Mucosa of rectum (tissue), 2 donors: ENCODE measurements at regions not wholly inside any gene's neighbourhood (a gene's known extent, or its start where the extent isn't known, plus 50 kb on each side); places are given as distances from the start of the nearest gene placed in this dataset.
"Not testable (repeated sequence)": the region's sequence is repeated elsewhere in the genome, so short reads cannot be mapped to it uniquely, and the experiment has no call there.

Source experiments
- H3K27ac ChIP-seq, 2 donors: one replicate each; pipeline ENCODE4 v1.7.0; 2013; ENCODE audit warnings: inconsistent platforms in 2 of 2, low read depth in 2 of 2, low read length in 2 of 2
- H3K27me3 ChIP-seq, 2 donors: one replicate each; pipeline ENCODE4 v1.7.0; 2013; ENCODE audit warnings: low read length in 2 of 2; ENCODE audit not compliant: control insufficient read depth in 2 of 2, insufficient read depth in 2 of 2
- H3K36me3 ChIP-seq, 2 donors: one replicate each; pipeline ENCODE4 v1.7.0; 2013; ENCODE audit warnings: low read length in 2 of 2; ENCODE audit not compliant: control insufficient read depth in 2 of 2, insufficient read depth in 2 of 2
- H3K4me1 ChIP-seq, 2 donors: one replicate each; pipeline ENCODE4 v1.7.0; 2013; ENCODE audit warnings: low read length in 2 of 2, mild to moderate bottlenecking in 1 of 2; ENCODE audit not compliant: control insufficient read depth in 2 of 2, insufficient read depth in 2 of 2
- H3K4me3 ChIP-seq, 2 donors: one replicate each; pipeline ENCODE4 v1.7.0; 2013; ENCODE audit warnings: low read length in 2 of 2
- H3K9ac ChIP-seq, 2 donors: one replicate each; pipeline ENCODE4 v1.7.0; 2013; ENCODE audit warnings: low read length in 2 of 2, low read depth in 1 of 2, mild to moderate bottlenecking in 1 of 2
- H3K9me3 ChIP-seq, 2 donors: one replicate each; pipeline ENCODE4 v1.7.0; 2013; ENCODE audit warnings: low read length in 2 of 2; ENCODE audit not compliant: control insufficient read depth in 2 of 2
- donor health status: healthy.
- donor health status: Normal muscosa, but diverticular disease.

- Histone ChIP-seq H3K4me3 (no peak overlapping the region), H3K36me3 (no peaks in the 10 kb centered on the region), H3K9ac (no peak overlapping the region), H3K27ac (no peak overlapping the region), H3K4me1 (no peaks in the 10 kb centered on the region), H3K9me3 (no peaks in the 10 kb centered on the region), H3K27me3 (no peaks in the 10 kb centered on the region)
These were observed 316.6 kb downstream of the RFPL4B start for GRCh38 chr6:112663698-112664097.

GRCh38 chr6:112665114-112665513 is 318.0 kb downstream of the RFPL4B start:
- no peak overlapping the region for H3K9ac ChIP-seq
- no peaks in the 10 kb centered on the region for H3K4me1 ChIP-seq
- no peaks in the 10 kb centered on the region for H3K27me3 ChIP-seq
- H3K36me3 ChIP-seq, result no peaks in the 10 kb centered on the region
- no peak overlapping the region for H3K4me3 ChIP-seq
- H3K9me3 ChIP-seq, result no peaks in the 10 kb centered on the region
- no peak overlapping the region for H3K27ac ChIP-seq

DNA sequence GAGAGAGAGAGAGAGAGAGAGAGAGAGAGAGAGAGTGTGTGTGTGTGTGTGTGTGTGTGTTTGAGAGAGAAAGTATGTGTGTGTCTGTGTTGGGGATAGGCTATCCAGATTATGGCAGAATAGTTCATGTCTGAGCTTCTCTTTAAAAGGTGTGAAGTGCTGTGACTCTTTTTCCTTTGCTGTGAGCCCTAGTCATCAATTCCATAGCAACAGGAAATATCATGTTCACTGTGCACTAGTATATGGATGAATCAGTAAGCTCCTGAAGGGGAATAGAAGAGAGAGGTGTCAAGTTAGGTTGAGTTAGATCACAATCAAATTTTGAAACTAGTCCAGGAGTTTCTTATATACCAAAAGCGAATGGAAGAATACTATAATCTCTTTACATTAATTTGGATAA is 318.7 kb downstream of the RFPL4B start:
- H3K9me3 ChIP-seq, result no peaks in the 10 kb centered on the region
- H3K27ac ChIP-seq, result no peak overlapping the region
- H3K9ac ChIP-seq, result no peak overlapping the region
- H3K36me3 ChIP-seq, result no peaks in the 10 kb centered on the region
- H3K27me3 ChIP-seq, result no peaks in the 10 kb centered on the region
- H3K4me3 ChIP-seq, result no peak overlapping the region
- H3K4me1 ChIP-seq, result no peaks in the 10 kb centered on the region

GRCh38 chr6:112667427-112667826 is 320.3 kb downstream of the RFPL4B start:
- no peaks in the 10 kb centered on the region for H3K4me1 ChIP-seq
- H3K27me3 ChIP-seq, result no peaks in the 10 kb centered on the region
- H3K4me3 ChIP-seq, result no peak overlapping the region
- H3K36me3 ChIP-seq, result no peaks in the 10 kb centered on the region
- no peaks in the 10 kb centered on the region for H3K9me3 ChIP-seq
- no peak overlapping the region for H3K27ac ChIP-seq
- H3K9ac ChIP-seq, result no peak overlapping the region

DNA sequence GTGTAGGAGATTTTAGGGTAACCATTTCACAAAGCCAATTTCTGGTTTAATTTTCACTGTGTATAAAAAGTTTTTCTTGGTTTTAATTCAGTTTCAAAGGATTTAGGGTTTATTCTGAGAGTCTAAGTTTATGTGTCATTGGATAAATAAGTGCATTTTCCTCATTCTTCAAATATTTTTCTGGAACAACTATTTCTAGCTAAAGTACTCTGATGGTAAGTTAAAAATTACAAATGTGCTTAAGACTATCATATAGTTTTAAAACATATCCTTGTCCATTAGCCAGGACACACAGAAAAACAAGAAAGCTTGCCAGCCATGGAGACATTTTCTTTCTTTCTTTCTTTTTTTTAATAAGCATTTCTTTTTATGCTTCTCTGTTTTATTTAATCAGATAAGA is 333.0 kb downstream of the RFPL4B start:
- Histone ChIP-seq H3K9ac (no peak overlapping the region), H3K9me3 (peaks cover 0 to 3% of the 10 kb centered on the region in 2 donors), H3K36me3 (no peaks in the 10 kb centered on the region), H3K27ac (no peak overlapping the region), H3K4me1 (no peaks in the 10 kb centered on the region), H3K4me3 (no peak overlapping the region), H3K27me3 (no peaks in the 10 kb centered on the region)

DNA sequence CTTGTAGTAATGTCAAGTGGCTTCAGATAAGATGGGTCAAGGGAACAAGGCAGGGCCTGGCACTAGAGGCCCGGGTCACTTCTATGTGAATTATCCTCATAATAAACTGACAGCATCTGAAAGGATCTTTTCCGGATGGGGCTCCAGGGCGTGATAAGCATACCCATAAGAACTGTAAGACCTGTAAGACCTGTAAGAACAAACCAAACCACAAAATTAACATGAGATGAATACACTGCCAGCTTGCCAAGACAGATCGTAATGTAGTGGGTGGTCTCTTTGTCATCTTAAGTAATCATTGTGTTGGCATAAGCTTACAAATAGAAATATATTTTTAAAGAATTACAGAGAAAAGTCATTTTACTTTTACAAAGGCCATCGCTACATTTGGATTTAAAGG is 334.9 kb downstream of the RFPL4B start:
- Histone ChIP-seq H3K27ac (no peak overlapping the region), H3K9ac (no peak overlapping the region), H3K27me3 (no peaks in the 10 kb centered on the region), H3K36me3 (no peaks in the 10 kb centered on the region), H3K4me1 (no peaks in the 10 kb centered on the region), H3K4me3 (no peak overlapping the region), H3K9me3 (no peaks in the 10 kb centered on the region)

DNA sequence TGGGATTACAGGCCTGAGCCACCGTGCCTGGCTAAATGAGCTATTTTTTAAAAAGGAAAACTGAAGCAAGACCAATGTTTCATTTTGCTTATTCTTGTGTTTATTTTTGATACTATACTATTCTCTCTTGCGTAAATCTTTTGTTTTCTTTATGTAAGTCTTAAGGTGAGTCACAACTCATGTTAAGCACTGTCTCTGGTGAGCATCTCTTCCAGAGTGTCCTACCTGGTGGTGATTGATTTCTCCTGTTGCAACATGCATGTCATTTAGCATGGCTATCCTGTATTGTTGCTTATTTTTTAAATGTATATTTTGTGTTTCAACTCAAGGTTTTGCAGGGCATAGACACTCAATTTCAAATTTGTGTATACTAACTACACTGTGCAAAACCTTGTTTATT is 336.0 kb downstream of the RFPL4B start:
- H3K36me3 ChIP-seq, result no peaks in the 10 kb centered on the region
- no peak overlapping the region for H3K27ac ChIP-seq
- no peaks in the 10 kb centered on the region for H3K4me1 ChIP-seq
- H3K4me3 ChIP-seq, result no peak overlapping the region
- H3K27me3 ChIP-seq, result no peaks in the 10 kb centered on the region
- H3K9me3 ChIP-seq, result no peaks in the 10 kb centered on the region
- H3K9ac ChIP-seq, result no peak overlapping the region

DNA sequence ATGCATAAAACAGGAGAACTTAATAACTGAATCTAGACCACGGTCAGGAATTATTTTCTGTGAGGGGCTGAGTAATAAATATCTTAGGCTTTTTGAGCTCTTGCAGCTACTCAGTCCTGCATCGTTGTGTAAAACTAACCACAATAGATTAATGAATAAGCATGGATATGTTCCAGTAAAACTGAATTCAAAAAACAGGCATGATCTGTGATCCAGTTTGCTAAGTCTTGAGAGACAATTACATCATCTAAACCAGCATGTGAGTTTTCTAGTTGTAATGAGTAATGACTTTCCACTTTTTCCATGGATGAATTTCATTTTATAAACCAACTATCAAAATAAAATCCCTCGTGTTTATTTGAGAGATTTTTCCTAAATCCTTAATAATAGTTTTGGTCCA is 336.8 kb downstream of the RFPL4B start:
- Histone ChIP-seq H3K9ac (no peak overlapping the region), H3K4me1 (no peaks in the 10 kb centered on the region), H3K27me3 (no peaks in the 10 kb centered on the region), H3K4me3 (no peak overlapping the region), H3K27ac (no peak overlapping the region), H3K9me3 (no peaks in the 10 kb centered on the region), H3K36me3 (no peaks in the 10 kb centered on the region)

GRCh38 chr6:112685521-112686220 is 338.5 kb downstream of the RFPL4B start:
- H3K27ac ChIP-seq, H3K9ac ChIP-seq, H3K36me3 ChIP-seq, H3K27me3 ChIP-seq, H3K9me3 ChIP-seq, H3K4me1 ChIP-seq, H3K4me3 ChIP-seq: not testable (repeated sequence)

DNA sequence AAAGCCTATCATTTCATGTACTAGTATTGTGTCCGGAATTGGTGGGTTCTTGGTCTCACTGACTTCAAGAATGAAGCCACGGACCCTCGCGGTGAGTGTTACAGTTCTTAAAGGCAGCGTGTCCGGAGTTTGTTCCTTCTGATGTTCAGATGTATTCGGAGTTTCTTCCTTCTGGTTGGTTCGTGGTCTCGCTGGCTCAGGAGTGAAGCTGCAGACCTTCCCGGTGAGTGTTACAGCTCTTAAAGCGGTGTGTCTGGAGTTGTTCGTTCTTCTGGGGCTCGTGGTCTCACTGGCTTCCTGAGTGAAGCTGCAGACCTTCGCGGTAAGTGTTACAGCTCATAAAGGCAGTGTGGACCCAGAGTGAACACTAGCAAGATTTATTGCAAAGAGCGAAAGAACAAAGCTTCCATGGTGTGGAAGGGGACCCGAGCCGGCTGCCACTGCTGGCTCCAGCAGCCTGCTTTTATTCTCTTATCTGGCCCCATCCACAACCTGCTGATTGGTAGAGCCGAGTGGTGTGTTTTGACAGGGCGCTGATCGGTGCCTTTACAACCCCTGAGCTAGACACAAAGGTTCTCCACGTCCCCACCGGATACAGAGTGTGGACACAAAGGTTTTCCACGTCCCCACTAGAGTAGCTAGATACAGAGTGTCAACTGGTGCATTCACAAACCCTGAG is 341.5 kb downstream of the RFPL4B start:
- not testable (repeated sequence) for H3K4me3 ChIP-seq, H3K9ac ChIP-seq, H3K4me1 ChIP-seq, H3K27ac ChIP-seq, H3K9me3 ChIP-seq, H3K27me3 ChIP-seq, H3K36me3 ChIP-seq
